Neural progenitor cell (in vitro differentiated cells): ENCODE measurements at regions not wholly inside any gene's neighbourhood (a gene's known extent, or its start where the extent isn't known, plus 50 kb on each side); places are given as distances from the start of the nearest gene placed in this dataset.

ENCODE experiments used
- EZH2 ChIP-seq: fragments of 200-600 bp; sonication (generic); IDR thresholded peaks from 2 replicates; pipeline ENCODE4 v1.6.1; 2017; ENCODE audit warnings: antibody characterized with exemption, mild to moderate bottlenecking, moderate library complexity
- EZH2phosphoT487 ChIP-seq: fragments of 200-600 bp; sonication (generic); IDR thresholded peaks from 2 replicates; pipeline ENCODE4 v1.6.1; 2017; ENCODE audit warnings: antibody characterized with exemption
- TF ChIP-seq, protein P1 (sequence below): fragments of 200-600 bp; sonication (generic); IDR thresholded peaks from 2 replicates; pipeline ENCODE4 v1.5.1; 2017; ENCODE audit warnings: antibody characterized with exemption, mild to moderate bottlenecking

DNA sequence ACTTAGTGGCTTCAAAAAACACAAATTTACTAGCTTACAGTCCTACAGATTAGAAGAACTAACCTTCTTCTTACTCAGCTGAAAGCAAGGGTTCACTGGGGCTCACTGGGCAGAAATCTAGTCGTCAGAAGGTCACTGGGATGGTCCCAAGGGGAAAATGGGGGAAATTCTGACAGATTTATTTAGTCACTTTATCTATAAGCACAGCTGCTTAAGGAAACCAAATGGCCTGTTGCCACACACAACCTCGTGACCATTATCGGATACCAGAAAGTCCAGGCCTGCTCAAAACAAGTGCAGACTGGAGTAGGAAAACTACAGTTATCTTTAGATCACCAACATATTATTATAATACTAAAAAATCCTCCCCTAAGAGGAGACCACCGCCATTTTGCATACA lies 374.6 kb upstream of the ASIC2 start:
- TF ChIP-seq, protein P1, sequence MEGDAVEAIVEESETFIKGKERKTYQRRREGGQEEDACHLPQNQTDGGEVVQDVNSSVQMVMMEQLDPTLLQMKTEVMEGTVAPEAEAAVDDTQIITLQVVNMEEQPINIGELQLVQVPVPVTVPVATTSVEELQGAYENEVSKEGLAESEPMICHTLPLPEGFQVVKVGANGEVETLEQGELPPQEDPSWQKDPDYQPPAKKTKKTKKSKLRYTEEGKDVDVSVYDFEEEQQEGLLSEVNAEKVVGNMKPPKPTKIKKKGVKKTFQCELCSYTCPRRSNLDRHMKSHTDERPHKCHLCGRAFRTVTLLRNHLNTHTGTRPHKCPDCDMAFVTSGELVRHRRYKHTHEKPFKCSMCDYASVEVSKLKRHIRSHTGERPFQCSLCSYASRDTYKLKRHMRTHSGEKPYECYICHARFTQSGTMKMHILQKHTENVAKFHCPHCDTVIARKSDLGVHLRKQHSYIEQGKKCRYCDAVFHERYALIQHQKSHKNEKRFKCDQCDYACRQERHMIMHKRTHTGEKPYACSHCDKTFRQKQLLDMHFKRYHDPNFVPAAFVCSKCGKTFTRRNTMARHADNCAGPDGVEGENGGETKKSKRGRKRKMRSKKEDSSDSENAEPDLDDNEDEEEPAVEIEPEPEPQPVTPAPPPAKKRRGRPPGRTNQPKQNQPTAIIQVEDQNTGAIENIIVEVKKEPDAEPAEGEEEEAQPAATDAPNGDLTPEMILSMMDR = no peak
- TF ChIP-seq EZH2phosphoT487 = no peak
- no peak for TF ChIP-seq EZH2
